CD4-positive, alpha-beta memory T cell (primary cell): ENCODE measurements at regions not wholly inside any gene's neighbourhood (a gene's known extent, or its start where the extent isn't known, plus 50 kb on each side); places are given as distances from the start of the nearest gene placed in this dataset.
A peak's percentile ranks its signal among the peaks of the same experiment; 100 is the strongest.

Experiments
- CTCF ChIA-PET: fragments of 350-600 bp; sonication (Branson Sonifier 250); formaldehyde crosslinking; loops from one replicate; lab custom pipeline; 2021; ENCODE audit warnings: inconsistent platforms; ENCODE audit not compliant: partially characterized antibody; lab: Charles Lee
- POLR2A ChIA-PET: fragments of 350-600 bp; sonication (Branson Sonifier 250); formaldehyde crosslinking; loops from one replicate; lab custom pipeline; 2021; ENCODE audit not compliant: partially characterized antibody; lab: Charles Lee
- DNase-seq, 5 donors: peaks; one replicate each; pipeline versions ENCODE4 v3.0.0 to v3.0.0-alpha.2; 2020 to 2022; ENCODE audit warnings: mixed read lengths in 1 of 5
- H3K27ac ChIP-seq: one replicate; pipeline ENCODE4 v1.7.0; 2013; ENCODE audit warnings: low read depth, low read length
- H3K27me3 ChIP-seq: 2 replicates; pipeline ENCODE4 v1.7.0; 2013; ENCODE audit warnings: mild to moderate bottlenecking, low read length, moderate library complexity; ENCODE audit not compliant: insufficient read depth
- H3K36me3 ChIP-seq: 2 replicates; pipeline ENCODE4 v1.7.0; 2013; ENCODE audit warnings: mild to moderate bottlenecking, low read length, moderate library complexity; ENCODE audit not compliant: insufficient read depth
- H3K4me1 ChIP-seq: 2 replicates; pipeline ENCODE4 v1.7.0; 2013; ENCODE audit warnings: mild to moderate bottlenecking, low read length, moderate library complexity; ENCODE audit not compliant: insufficient read depth
- H3K4me3 ChIP-seq, 2 donors: one replicate each; pipeline ENCODE4 v1.7.0; 2013; ENCODE audit warnings: low read length in 2 of 2, mild to moderate bottlenecking in 1 of 2
- H3K9me3 ChIP-seq, 2 donors: one replicate each; pipeline ENCODE4 v1.7.0; 2013; ENCODE audit warnings: low read length in 2 of 2, control low read depth in 1 of 2; ENCODE audit not compliant: control insufficient read depth in 1 of 2
- H3K27ac Mint-ChIP-seq, 7 donors: one replicate each; pipeline ENCODE4 v1.8.0; 2020 to 2021; ENCODE audit warnings: mixed read lengths in 7 of 7, mild to moderate bottlenecking in 6 of 7, inconsistent platforms in 3 of 7, moderate library complexity in 3 of 7
- H3K27me3 Mint-ChIP-seq, 2 donors: one replicate each; pipeline ENCODE4 v1.8.0; 2020 to 2021; ENCODE audit warnings: mixed read lengths in 2 of 2
- H3K36me3 Mint-ChIP-seq, 2 donors: one replicate each; pipeline ENCODE4 v1.8.0; 2020 to 2021; ENCODE audit warnings: mixed read lengths in 2 of 2, inconsistent platforms in 1 of 2, mild to moderate bottlenecking in 1 of 2
- H3K4me1 Mint-ChIP-seq, 4 donors: one replicate each; pipeline ENCODE4 v1.8.0; 2020 to 2021; ENCODE audit warnings: mixed read lengths in 4 of 4, mild to moderate bottlenecking in 1 of 4
- H3K4me3 Mint-ChIP-seq, 8 donors: one replicate each; pipeline ENCODE4 v1.8.0; 2020 to 2021; ENCODE audit warnings: mixed read lengths in 8 of 8, mild to moderate bottlenecking in 7 of 8, moderate library complexity in 6 of 8, inconsistent platforms in 3 of 8
- H3K9me3 Mint-ChIP-seq, 8 donors: one replicate each; pipeline ENCODE4 v1.8.0; 2020 to 2021; ENCODE audit warnings: mixed read lengths in 8 of 8, mild to moderate bottlenecking in 5 of 8, inconsistent platforms in 3 of 8, moderate library complexity in 1 of 8
- intact Hi-C: fragments of 100-400 bp; cut with micrococcal nuclease; formaldehyde crosslinking; loops from one replicate; pipeline ENCODE4 v1.15.1; 2023

DNA sequence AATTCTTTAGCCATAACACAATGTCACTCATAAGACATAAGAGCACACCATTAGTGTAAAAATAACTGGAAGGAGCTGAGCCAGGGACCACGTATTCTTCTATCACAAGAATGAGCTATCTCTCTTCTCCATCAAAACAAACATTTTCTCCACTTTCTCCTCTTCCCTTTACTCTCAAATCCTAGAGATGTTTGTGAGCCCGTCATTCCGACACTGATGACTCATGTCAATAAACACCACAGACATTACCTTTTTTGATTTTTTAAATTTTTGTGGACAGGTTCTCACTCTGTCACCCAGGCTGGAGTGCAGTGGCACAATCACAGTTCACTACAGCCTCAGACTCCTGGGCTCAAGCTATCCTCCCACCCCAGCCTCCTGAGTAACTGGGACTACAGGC lies 86.6 kb downstream of the MEX3B start:
- Histone ChIP-seq H3K4me1 (no peaks in the 10 kb centered on the region), H3K4me3 (no peak overlapping the region), H3K9me3 (no peaks in the 10 kb centered on the region), H3K27me3 (no peaks in the 10 kb centered on the region), H3K27ac (no peak overlapping the region), H3K36me3 (no peaks in the 10 kb centered on the region)
- Mint-ChIP-seq H3K27ac (no peak overlapping the region), H3K36me3 (no peaks in the 10 kb centered on the region), H3K9me3 (peaks cover 0 to 3% (median 0%) of the 10 kb centered on the region in 8 donors), H3K4me1 (no peaks in the 10 kb centered on the region), H3K27me3 (peaks cover 6 to 7% of the 10 kb centered on the region in 2 donors), H3K4me3 (no peak overlapping the region)
- DNase-seq = no peak
- ChIA-PET POLR2A (no interaction called here), CTCF (no interaction called here)
- intact Hi-C loops = no loop called here

GRCh38 chr15:81957698-81958097 lies 88.1 kb downstream of the MEX3B start:
- peaks cover 0 to 2% (median 0%) of the 10 kb centered on the region in 8 donors for H3K9me3 Mint-ChIP-seq
- no peaks in the 10 kb centered on the region for H3K27me3 ChIP-seq
- no peak overlapping the region for H3K27ac Mint-ChIP-seq
- no peak overlapping the region for H3K4me3 Mint-ChIP-seq
- H3K4me1 ChIP-seq = no peaks in the 10 kb centered on the region
- H3K4me1 Mint-ChIP-seq = no peaks in the 10 kb centered on the region
- H3K27me3 Mint-ChIP-seq = peaks cover 7% of the 10 kb centered on the region in 2 donors
- H3K36me3 ChIP-seq = no peaks in the 10 kb centered on the region
- no peaks in the 10 kb centered on the region for H3K36me3 Mint-ChIP-seq
- no peak overlapping the region for H3K27ac ChIP-seq
- H3K4me3 ChIP-seq = no peak overlapping the region
- no peaks in the 10 kb centered on the region for H3K9me3 ChIP-seq
- no peak for DNase-seq
- intact Hi-C loops = no loop called here
- ChIA-PET CTCF (interaction anchor here (1.1 kb wide), 1 partner anchor 21 kb away, joined by 3 read pairs; no protein-coding TSS in a partner anchor), POLR2A (no interaction called here)

DNA sequence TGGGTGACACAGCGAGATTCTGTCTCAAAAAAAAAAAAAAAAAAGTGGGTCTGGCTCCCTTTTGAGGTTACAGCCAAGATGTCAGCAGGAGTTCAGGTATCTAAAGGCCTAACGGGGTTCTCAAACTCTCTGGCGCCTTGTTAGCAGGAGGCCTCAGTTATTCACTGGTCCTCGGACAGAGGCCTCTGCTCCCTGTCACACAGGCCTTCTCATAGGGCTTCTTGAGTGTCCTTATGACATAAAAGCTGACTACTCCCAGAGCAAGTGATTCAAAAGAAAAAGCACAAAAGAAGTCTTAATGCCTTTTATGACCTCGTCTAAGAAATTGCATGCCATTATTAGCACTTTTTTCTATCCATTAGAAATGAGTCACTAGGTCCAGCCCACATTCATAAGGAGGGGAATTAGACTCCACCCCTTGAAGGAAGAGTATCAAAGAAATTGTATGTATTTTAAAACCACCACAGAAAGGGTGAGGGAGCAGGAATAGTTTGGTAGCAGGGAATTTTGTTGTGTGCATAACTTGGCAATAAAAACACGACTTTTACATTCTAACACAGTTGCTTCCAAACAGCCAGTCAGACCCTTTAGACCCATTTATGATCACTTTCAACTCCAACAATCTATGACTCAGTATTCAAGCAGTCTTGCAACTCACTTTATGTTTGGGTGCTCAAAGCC lies 90.3 kb downstream of the MEX3B start:
- CTCF ChIA-PET = no interaction called here
- intact Hi-C loops = no loop called here
- H3K9me3 Mint-ChIP-seq = no peaks in the 10 kb centered on the region

DNA sequence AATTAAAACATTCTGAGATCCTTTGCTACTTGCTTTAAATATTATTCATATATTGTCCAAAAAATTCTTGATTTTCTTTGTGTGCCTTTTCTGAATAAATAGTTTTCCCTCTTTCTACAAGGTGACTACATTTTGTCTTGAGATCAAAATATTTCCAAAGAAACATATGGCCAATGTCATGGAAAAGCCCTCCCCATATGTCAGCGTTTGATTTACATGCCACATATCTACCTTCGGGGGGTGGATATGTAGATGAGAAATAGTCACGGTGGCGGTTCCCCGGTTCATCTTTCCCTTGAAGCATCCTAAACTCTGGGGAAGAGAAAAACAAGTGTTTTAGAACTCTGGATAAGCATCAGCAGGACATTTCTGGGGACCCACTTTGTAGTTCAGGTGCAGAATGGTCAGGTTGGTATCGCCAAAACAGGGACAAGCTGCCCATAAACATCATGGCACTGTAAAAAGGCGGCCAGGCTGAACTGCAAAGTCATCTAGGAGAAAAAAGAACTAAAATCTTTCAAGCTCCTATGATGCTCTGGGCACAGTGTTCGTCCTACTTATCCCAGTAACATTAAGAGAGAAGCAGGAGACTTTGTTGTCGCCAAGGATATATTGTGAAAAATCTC lies 91.5 kb downstream of the MEX3B start:
- Mint-ChIP-seq H3K27me3 (peaks cover 9 to 10% of the 10 kb centered on the region in 2 donors), H3K4me3 (no peak overlapping the region), H3K9me3 (no peaks in the 10 kb centered on the region), H3K27ac (no peak overlapping the region), H3K4me1 (no peaks in the 10 kb centered on the region), H3K36me3 (no peaks in the 10 kb centered on the region)
- POLR2A ChIA-PET = no interaction called here
- Histone ChIP-seq H3K36me3 (no peaks in the 10 kb centered on the region), H3K9me3 (no peaks in the 10 kb centered on the region), H3K27me3 (no peaks in the 10 kb centered on the region), H3K4me3 (no peak overlapping the region), H3K4me1 (no peaks in the 10 kb centered on the region), H3K27ac (no peak overlapping the region)
- DNase-seq = no peak
- intact Hi-C loops = no loop called here
- CTCF ChIA-PET = no interaction called here

More for the DNA sequence above, 90.3 kb downstream of the MEX3B start:
- peaks cover 7 to 9% of the 10 kb centered on the region in 2 donors for H3K27me3 Mint-ChIP-seq
- Histone ChIP-seq H3K4me3 (no peak overlapping the region), H3K9me3 (no peaks in the 10 kb centered on the region), H3K36me3 (no peaks in the 10 kb centered on the region), H3K27me3 (no peaks in the 10 kb centered on the region), H3K4me1 (no peaks in the 10 kb centered on the region), H3K27ac (no peak overlapping the region)
- H3K36me3 Mint-ChIP-seq = no peaks in the 10 kb centered on the region
- H3K4me3 Mint-ChIP-seq = no peak overlapping the region
- H3K27ac Mint-ChIP-seq = no peak overlapping the region
- POLR2A ChIA-PET = no interaction called here
- no peaks in the 10 kb centered on the region for H3K4me1 Mint-ChIP-seq
- no peak for DNase-seq

GRCh38 chr15:81950841-81951414 lies 94.9 kb downstream of the MEX3B start:
- no peaks in the 10 kb centered on the region for H3K4me1 ChIP-seq
- no peak for DNase-seq
- no peak overlapping the region for H3K27ac ChIP-seq
- intact Hi-C loops = no loop called here
- CTCF ChIA-PET = no interaction called here
- H3K4me1 Mint-ChIP-seq = no peaks in the 10 kb centered on the region
- POLR2A ChIA-PET = no interaction called here
- no peak overlapping the region for H3K4me3 Mint-ChIP-seq
- no peak overlapping the region for H3K27ac Mint-ChIP-seq
- no peaks in the 10 kb centered on the region for H3K27me3 ChIP-seq
- H3K36me3 Mint-ChIP-seq = no peaks in the 10 kb centered on the region
- H3K9me3 ChIP-seq = no peaks in the 10 kb centered on the region
- H3K9me3 Mint-ChIP-seq = peaks cover 0 to 6% (median 0%) of the 10 kb centered on the region in 8 donors
- no peaks in the 10 kb centered on the region for H3K36me3 ChIP-seq
- peaks cover 8 to 12% of the 10 kb centered on the region in 2 donors for H3K27me3 Mint-ChIP-seq
- no peak overlapping the region for H3K4me3 ChIP-seq

GRCh38 chr15:81948751-81949150 lies 97.1 kb downstream of the MEX3B start:
- H3K36me3 Mint-ChIP-seq = no peaks in the 10 kb centered on the region
- Histone ChIP-seq H3K27me3 (no peaks in the 10 kb centered on the region), H3K36me3 (no peaks in the 10 kb centered on the region), H3K27ac (no peak overlapping the region), H3K9me3 (no peaks in the 10 kb centered on the region), H3K4me3 (no peak overlapping the region), H3K4me1 (no peaks in the 10 kb centered on the region)
- H3K4me1 Mint-ChIP-seq = no peaks in the 10 kb centered on the region
- ChIA-PET POLR2A (no interaction called here), CTCF (no interaction called here)
- no peak for DNase-seq
- H3K27ac Mint-ChIP-seq = no peak overlapping the region
- intact Hi-C loops = no loop called here
- peaks cover 12% of the 10 kb centered on the region in 2 donors for H3K27me3 Mint-ChIP-seq
- peaks cover 0 to 6% (median 0%) of the 10 kb centered on the region in 8 donors for H3K9me3 Mint-ChIP-seq
- H3K4me3 Mint-ChIP-seq = peak overlapping the region in 2 of 8 donors; percentile 24 to 40

GRCh38 chr15:81948222-81948621 lies 97.6 kb downstream of the MEX3B start:
- Mint-ChIP-seq H3K4me1 (no peaks in the 10 kb centered on the region), H3K4me3 (no peak overlapping the region), H3K27ac (no peak overlapping the region), H3K36me3 (no peaks in the 10 kb centered on the region), H3K9me3 (peaks cover 0 to 6% (median 0%) of the 10 kb centered on the region in 8 donors), H3K27me3 (peaks cover 12% of the 10 kb centered on the region in 2 donors)
- H3K36me3 ChIP-seq = no peaks in the 10 kb centered on the region
- POLR2A ChIA-PET = no interaction called here
- H3K4me3 ChIP-seq = no peak overlapping the region
- H3K9me3 ChIP-seq = no peaks in the 10 kb centered on the region
- H3K4me1 ChIP-seq = no peaks in the 10 kb centered on the region
- intact Hi-C loops = no loop called here
- no peaks in the 10 kb centered on the region for H3K27me3 ChIP-seq
- no peak for DNase-seq
- CTCF ChIA-PET = no interaction called here
- no peak overlapping the region for H3K27ac ChIP-seq
